Lung (tissue), 11 donors: ENCODE measurements at regions not wholly inside any gene's neighbourhood (a gene's known extent, or its start where the extent isn't known, plus 50 kb on each side); places are given as distances from the start of the nearest gene placed in this dataset.

Experiments used
- ATAC-seq: fragments of 200-7000 bp; cut with Tn5 transposase; one replicate; pipeline ENCODE4 v1.9.1; 2020; ENCODE audit warnings: moderate number of reproducible peaks; ENCODE audit not compliant: insufficient read depth, low FRiP score
- DNase-seq, 3 donors: peaks; one replicate each; pipeline ENCODE4 v3.0.0-alpha.2; 2013 to 2017
- H3K27ac ChIP-seq, 2 donors: one replicate each; pipeline ENCODE4 v1.5.1; 2013; ENCODE audit warnings: mild to moderate bottlenecking in 2 of 2, moderate library complexity in 2 of 2, control low read depth in 1 of 2, inconsistent platforms in 1 of 2, low read depth in 1 of 2, low read length in 1 of 2
- H3K27me3 ChIP-seq, 3 donors: one replicate each; pipeline ENCODE4 v1.5.1; 2013; ENCODE audit warnings: low read length in 2 of 3; ENCODE audit not compliant: control insufficient read depth in 3 of 3, insufficient read depth in 3 of 3
- H3K36me3 ChIP-seq, 4 donors: one replicate each; pipeline ENCODE4 v1.5.1; 2013; ENCODE audit warnings: low read length in 4 of 4, mild to moderate bottlenecking in 1 of 4, moderate library complexity in 1 of 4; ENCODE audit not compliant: control insufficient read depth in 4 of 4, insufficient read depth in 4 of 4
- H3K4me1 ChIP-seq, 5 donors: one replicate each; pipeline ENCODE4 v1.5.1; 2013; ENCODE audit warnings: low read length in 5 of 5, mild to moderate bottlenecking in 2 of 5, moderate library complexity in 1 of 5; ENCODE audit not compliant: control insufficient read depth in 5 of 5, insufficient read depth in 5 of 5
- H3K4me3 ChIP-seq: one replicate; pipeline ENCODE4 v1.5.1; 2013; ENCODE audit warnings: mild to moderate bottlenecking, control low read depth, moderate library complexity
- H3K9ac ChIP-seq, 2 donors: one replicate each; pipeline ENCODE4 v1.5.1; 2013; ENCODE audit warnings: low read length in 2 of 2, control low read depth in 1 of 2; ENCODE audit not compliant: insufficient read depth in 1 of 2
- H3K9me3 ChIP-seq, 4 donors: one replicate each; pipeline ENCODE4 v1.5.1; 2013; ENCODE audit warnings: low read length in 3 of 4, mild to moderate bottlenecking in 1 of 4, moderate library complexity in 1 of 4; ENCODE audit not compliant: control insufficient read depth in 4 of 4, insufficient read depth in 3 of 4
- WGBS, 2 donors: extraction: QIAGEN DNeasy Blood & Tissue Kit; methylation state at CpG; one replicate each; pipeline ENCODE4 v1.1.7; 2013; 5-methylcytosine and 5-hydroxymethylcytosine counted together
- TF ChIP-seq, protein P1 (sequence below): IDR thresholded peaks from 2 replicates; pipeline ENCODE4 v1.5.1; 2012; ENCODE audit warnings: mild to moderate bottlenecking; ENCODE audit errors: control extremely low read depth, extremely low read depth
- donor health status: control.
- donor health status: control.
- donor health status: Bipolar disorder and iron deficiency.
- donor health status: healthy.
- donor health status: DM: yes; HTN: yes; CAD: no.

GRCh38 chr2:184026961-184027360, 571.4 kb upstream of the ZNF804A start:
- H3K36me3 ChIP-seq: no peaks in the 10 kb centered on the region
- H3K4me3 ChIP-seq: no peak overlapping the region
- 90 to 93% methylated on average over 1 of the region's 1 CpG for WGBS, 2 donors
- H3K4me1 ChIP-seq: peaks cover 0 to 20% (median 3%) of the 10 kb centered on the region in 5 donors
- ATAC-seq (no peak), DNase-seq (no peak)
- H3K27ac ChIP-seq: no peak overlapping the region
- H3K9me3 ChIP-seq: no peaks in the 10 kb centered on the region
- no peaks in the 10 kb centered on the region for H3K27me3 ChIP-seq
- TF ChIP-seq, protein P1, sequence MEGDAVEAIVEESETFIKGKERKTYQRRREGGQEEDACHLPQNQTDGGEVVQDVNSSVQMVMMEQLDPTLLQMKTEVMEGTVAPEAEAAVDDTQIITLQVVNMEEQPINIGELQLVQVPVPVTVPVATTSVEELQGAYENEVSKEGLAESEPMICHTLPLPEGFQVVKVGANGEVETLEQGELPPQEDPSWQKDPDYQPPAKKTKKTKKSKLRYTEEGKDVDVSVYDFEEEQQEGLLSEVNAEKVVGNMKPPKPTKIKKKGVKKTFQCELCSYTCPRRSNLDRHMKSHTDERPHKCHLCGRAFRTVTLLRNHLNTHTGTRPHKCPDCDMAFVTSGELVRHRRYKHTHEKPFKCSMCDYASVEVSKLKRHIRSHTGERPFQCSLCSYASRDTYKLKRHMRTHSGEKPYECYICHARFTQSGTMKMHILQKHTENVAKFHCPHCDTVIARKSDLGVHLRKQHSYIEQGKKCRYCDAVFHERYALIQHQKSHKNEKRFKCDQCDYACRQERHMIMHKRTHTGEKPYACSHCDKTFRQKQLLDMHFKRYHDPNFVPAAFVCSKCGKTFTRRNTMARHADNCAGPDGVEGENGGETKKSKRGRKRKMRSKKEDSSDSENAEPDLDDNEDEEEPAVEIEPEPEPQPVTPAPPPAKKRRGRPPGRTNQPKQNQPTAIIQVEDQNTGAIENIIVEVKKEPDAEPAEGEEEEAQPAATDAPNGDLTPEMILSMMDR: no peak
- H3K9ac ChIP-seq: no peak overlapping the region

GRCh38 chr2:184030245-184030644, 568.1 kb upstream of the ZNF804A start:
- WGBS, 2 donors: 63 to 68% methylated on average over 6 of the region's 6 CpGs
- H3K4me1 ChIP-seq: peaks cover 0 to 30% (median 3%) of the 10 kb centered on the region in 5 donors
- H3K4me3 ChIP-seq: no peak overlapping the region
- TF ChIP-seq, protein P1: no peak
- no peaks in the 10 kb centered on the region for H3K27me3 ChIP-seq
- H3K9me3 ChIP-seq: no peaks in the 10 kb centered on the region
- H3K27ac ChIP-seq: no peak overlapping the region
- DNase-seq (peak in 1 of 3 donors; percentile 45), ATAC-seq (no peak)
- no peaks in the 10 kb centered on the region for H3K36me3 ChIP-seq
- H3K9ac ChIP-seq: no peak overlapping the region

- H3K9ac ChIP-seq: no peak overlapping the region
- ATAC-seq (no peak), DNase-seq (peak in 2 of 3 donors; percentile 50 to 53)
- no peak overlapping the region for H3K4me3 ChIP-seq
- H3K4me1 ChIP-seq: peaks cover 0 to 30% (median 3%) of the 10 kb centered on the region in 5 donors
- H3K36me3 ChIP-seq: no peaks in the 10 kb centered on the region
- WGBS, 2 donors: 27 to 41% methylated on average over 1 of the region's 1 CpG
- no peaks in the 10 kb centered on the region for H3K27me3 ChIP-seq
- no peak overlapping the region for H3K27ac ChIP-seq
- TF ChIP-seq, protein P1: no peak
- H3K9me3 ChIP-seq: no peaks in the 10 kb centered on the region
Observed at GRCh38 chr2:184030989-184031388, 567.3 kb upstream of the ZNF804A start.
